ENCODE measurements at regions not wholly inside any gene's neighbourhood (a gene's known extent, or its start where the extent isn't known, plus 50 kb on each side); places are given as distances from the start of the nearest gene placed in this dataset.

DNA sequence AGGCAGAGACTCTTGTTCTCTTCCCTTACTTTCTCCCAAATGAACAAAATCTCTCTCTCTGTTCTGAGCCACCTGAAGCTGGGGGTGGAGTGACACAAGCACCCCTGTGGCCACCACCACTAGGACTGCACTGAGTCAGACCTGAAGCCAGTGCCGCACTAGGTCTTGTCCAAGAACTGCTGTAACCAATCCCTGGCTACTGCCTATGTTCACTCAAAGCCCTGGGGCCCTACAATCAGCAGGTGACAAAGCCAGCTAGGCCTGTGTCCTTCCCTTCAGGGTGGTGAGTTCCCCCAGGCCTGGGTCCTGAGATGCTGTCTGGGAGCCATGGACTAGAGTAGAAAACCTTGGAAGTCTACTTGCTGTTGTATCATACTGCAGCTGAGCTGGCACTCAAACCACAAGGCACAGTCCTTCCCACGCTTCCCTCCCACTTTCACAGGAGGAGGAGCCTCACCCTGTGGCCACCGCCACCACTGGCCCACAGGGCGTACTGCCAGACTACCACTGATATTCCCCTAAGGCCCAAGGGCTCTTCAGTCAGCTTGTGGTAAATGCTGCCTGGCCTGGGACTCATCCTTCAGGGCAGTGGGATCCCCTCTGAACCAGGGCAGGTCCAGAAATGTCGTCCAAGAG lies 119.1 kb downstream of the RTL9 start:
- Histone ChIP-seq H2BK15ac (ENCODE audit: low read depth, low read length) (no peak overlapping the region), H3K9me3 (ENCODE audit: control insufficient read depth, low read depth, low read length) (no peaks in the 10 kb centered on the region)

More for the DNA sequence above, 119.1 kb downstream of the RTL9 start:
- H3K79me1 ChIP-seq (ENCODE audit: insufficient read depth, low read depth, low read length, poor library complexity, severe bottlenecking) = no peaks in the 10 kb centered on the region
- no peak for DNase-seq
- H3K4ac ChIP-seq (ENCODE audit: low read depth, low read length) = no peak overlapping the region
- H3K4me1 ChIP-seq (ENCODE audit: insufficient read depth, low read length) = no peaks in the 10 kb centered on the region
- H3T11ph ChIP-seq (ENCODE audit: low read length) = no peak overlapping the region
- no peak overlapping the region for H3K27ac Mint-ChIP-seq
- H2BK120ac ChIP-seq (ENCODE audit: low read depth, low read length, poor library complexity, severe bottlenecking) = no peak overlapping the region
- no peaks in the 10 kb centered on the region for H3K23me2 ChIP-seq (ENCODE audit: insufficient read length, low read depth, low read length, poor library complexity, severe bottlenecking)
- no peak overlapping the region for H4K91ac ChIP-seq (ENCODE audit: insufficient read length, low read depth, low read length)
- WGBS (ENCODE audit: extremely low coverage, insufficient read length, low lambda C conversion rate) = no CpG with 5 or more reads among the region's 5 CpGs
- H2AK5ac ChIP-seq (ENCODE audit: insufficient read length, low read length) = no peak overlapping the region
- no peaks in the 10 kb centered on the region for H3K27me3 Mint-ChIP-seq (ENCODE audit: low read depth)
- no peaks in the 10 kb centered on the region for H3K27me3 ChIP-seq (ENCODE audit: insufficient read depth, low read length)
- no peak overlapping the region for H3K27ac ChIP-seq (ENCODE audit: insufficient read length, low read depth, low read length)
- no peak overlapping the region for H4K8ac ChIP-seq (replicated peaks; ENCODE audit: insufficient read length, low read depth, low read length)
- peak overlapping the region; percentile 49; the same call in 1 of the 2 replicates for H3K14ac ChIP-seq (ENCODE audit: insufficient read depth, low read length)
- H2BK5ac ChIP-seq (ENCODE audit: insufficient read length, low read length) = no peak overlapping the region
- no peaks in the 10 kb centered on the region for H3K9me3 Mint-ChIP-seq
- H3K9ac ChIP-seq (ENCODE audit: extremely low read depth, insufficient read length, low read length) = no peak overlapping the region
- no peak overlapping the region for H3K56ac ChIP-seq (ENCODE audit: insufficient read length, low read depth, low read length)
- TF ChIP-seq, protein P1, sequence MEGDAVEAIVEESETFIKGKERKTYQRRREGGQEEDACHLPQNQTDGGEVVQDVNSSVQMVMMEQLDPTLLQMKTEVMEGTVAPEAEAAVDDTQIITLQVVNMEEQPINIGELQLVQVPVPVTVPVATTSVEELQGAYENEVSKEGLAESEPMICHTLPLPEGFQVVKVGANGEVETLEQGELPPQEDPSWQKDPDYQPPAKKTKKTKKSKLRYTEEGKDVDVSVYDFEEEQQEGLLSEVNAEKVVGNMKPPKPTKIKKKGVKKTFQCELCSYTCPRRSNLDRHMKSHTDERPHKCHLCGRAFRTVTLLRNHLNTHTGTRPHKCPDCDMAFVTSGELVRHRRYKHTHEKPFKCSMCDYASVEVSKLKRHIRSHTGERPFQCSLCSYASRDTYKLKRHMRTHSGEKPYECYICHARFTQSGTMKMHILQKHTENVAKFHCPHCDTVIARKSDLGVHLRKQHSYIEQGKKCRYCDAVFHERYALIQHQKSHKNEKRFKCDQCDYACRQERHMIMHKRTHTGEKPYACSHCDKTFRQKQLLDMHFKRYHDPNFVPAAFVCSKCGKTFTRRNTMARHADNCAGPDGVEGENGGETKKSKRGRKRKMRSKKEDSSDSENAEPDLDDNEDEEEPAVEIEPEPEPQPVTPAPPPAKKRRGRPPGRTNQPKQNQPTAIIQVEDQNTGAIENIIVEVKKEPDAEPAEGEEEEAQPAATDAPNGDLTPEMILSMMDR (conservative IDR thresholded peaks at IDR 0.05) = no peak
- no peak overlapping the region for H3K4me3 Mint-ChIP-seq
- H3K18ac ChIP-seq (ENCODE audit: insufficient read length, low read depth, low read length) = no peak overlapping the region
- H3K4me2 ChIP-seq (ENCODE audit: insufficient read depth, insufficient read length, low read length) = no peak overlapping the region
- H4K5ac ChIP-seq (ENCODE audit: insufficient read length, low read depth, low read length) = no peak overlapping the region
- no peak overlapping the region for H2BK20ac ChIP-seq (ENCODE audit: low read depth, low read length, poor library complexity, severe bottlenecking)
- no peaks in the 10 kb centered on the region for H4K20me1 ChIP-seq (ENCODE audit: control insufficient read depth, insufficient read depth, insufficient read length)
- no peak overlapping the region for H2BK12ac ChIP-seq (ENCODE audit: insufficient read length, low read depth, low read length)
- H3K23ac ChIP-seq (ENCODE audit: insufficient read length, low read depth, low read length) = no peak overlapping the region
- H3K4me1 Mint-ChIP-seq = no peaks in the 10 kb centered on the region
- H2AFZ ChIP-seq (ENCODE audit: low read length) = no peak overlapping the region
- no peaks in the 10 kb centered on the region for H3K79me2 ChIP-seq (ENCODE audit: insufficient read depth, low read length)
- H3K36me3 Mint-ChIP-seq (ENCODE audit: insufficient read depth in 1 of 3, low read depth in 3 of 3) = no peaks in the 10 kb centered on the region

Measured in H9 (cell line).